ENCODE measurements at regions not wholly inside any gene's neighbourhood (a gene's known extent, or its start where the extent isn't known, plus 50 kb on each side); places are given as distances from the start of the nearest gene placed in this dataset.
"Not testable (repeated sequence)": the region's sequence is repeated elsewhere in the genome, so short reads cannot be mapped to it uniquely, and the experiment has no call there.

DNA sequence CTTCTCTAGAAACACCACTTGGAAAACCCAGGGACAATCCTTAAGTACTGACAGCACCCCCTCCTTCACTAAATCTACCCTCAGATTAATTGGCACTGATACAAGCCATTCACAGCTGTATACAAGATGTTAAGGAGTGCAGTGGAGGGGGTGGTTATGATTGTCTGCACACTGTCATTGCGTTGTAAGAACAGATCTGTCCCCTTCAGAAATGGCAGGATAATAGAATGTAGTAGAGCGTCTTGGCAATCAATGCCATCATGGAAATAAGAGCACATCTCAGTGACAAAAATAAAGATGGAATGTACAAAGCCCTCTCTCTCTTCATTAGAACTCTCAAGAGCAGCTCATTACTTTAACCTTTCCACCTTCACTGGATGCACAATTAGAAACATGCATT is 324.9 kb upstream of the TBX18 start:
- no peak overlapping the region for H3K27ac ChIP-seq (ENCODE audit: insufficient read depth, low read length, poor library complexity, severe bottlenecking)
- H3K27me3 ChIP-seq (replicated peaks; ENCODE audit: control insufficient read depth, insufficient read depth, low read length, poor library complexity, severe bottlenecking) = no peaks in the 10 kb centered on the region

DNA sequence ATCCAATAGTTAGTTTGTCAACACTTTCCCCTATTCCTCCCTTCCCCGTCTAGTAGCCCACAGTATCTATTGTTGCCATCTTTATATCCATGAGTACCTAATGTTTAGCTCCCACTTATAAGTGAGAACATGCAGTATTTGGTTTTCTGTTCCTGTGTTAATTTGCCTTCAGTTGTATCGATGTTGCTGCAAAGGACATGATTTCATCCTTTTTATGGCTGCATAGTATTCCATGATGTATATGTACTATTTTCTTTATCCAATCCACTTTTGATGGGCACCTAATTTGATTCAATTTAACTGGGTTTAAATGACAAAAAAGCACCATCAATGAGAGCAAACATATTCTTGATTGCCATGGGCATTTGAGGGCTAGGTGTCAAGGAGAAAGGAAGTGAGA is 321.5 kb upstream of the TBX18 start:
- Histone ChIP-seq H3K27ac (ENCODE audit: insufficient read depth, low read length, poor library complexity, severe bottlenecking) (no peak overlapping the region), H3K4me3 (ENCODE audit: insufficient read depth, low read depth, low read length, poor library complexity, severe bottlenecking) (no peak overlapping the region), H3K27me3 (replicated peaks; ENCODE audit: control insufficient read depth, insufficient read depth, low read length, poor library complexity, severe bottlenecking) (no peaks in the 10 kb centered on the region), H3K4me1 (ENCODE audit: control insufficient read depth, insufficient read depth, low read length, poor library complexity, severe bottlenecking) (no peaks in the 10 kb centered on the region), H3K36me3 (ENCODE audit: control insufficient read depth, insufficient read depth, low read length) (no peaks in the 10 kb centered on the region), H3K9me3 (ENCODE audit: control insufficient read depth, low read length) (no peaks in the 10 kb centered on the region)
- DNase-seq = no peak

More for the DNA sequence above, 324.9 kb upstream of the TBX18 start:
- no peak overlapping the region for H3K4me3 ChIP-seq (ENCODE audit: insufficient read depth, low read depth, low read length, poor library complexity, severe bottlenecking)
- H3K36me3 ChIP-seq (ENCODE audit: control insufficient read depth, insufficient read depth, low read length) = no peaks in the 10 kb centered on the region
- H3K4me1 ChIP-seq (ENCODE audit: control insufficient read depth, insufficient read depth, low read length, poor library complexity, severe bottlenecking) = no peaks in the 10 kb centered on the region
- no peaks in the 10 kb centered on the region for H3K9me3 ChIP-seq (ENCODE audit: control insufficient read depth, low read length)
- no peak for DNase-seq

DNA sequence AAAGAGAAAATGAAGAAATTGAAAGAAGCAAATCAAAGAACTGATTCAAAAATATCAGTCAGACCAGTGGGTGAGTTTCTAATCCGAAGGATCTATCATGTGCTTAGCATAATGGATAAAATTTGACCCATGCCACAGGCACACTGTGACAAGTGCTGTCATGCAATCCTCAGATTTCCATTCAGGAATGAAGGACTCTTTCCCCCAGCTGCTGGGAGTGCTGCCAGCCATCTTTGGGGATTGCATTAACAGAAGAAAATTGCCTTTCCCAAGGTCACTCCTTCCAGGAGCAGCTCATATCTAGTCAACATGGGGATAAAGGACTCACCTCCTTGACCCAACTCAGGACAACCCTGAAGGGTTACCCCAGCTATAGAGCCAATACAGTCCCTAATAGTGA is 316.7 kb upstream of the TBX18 start:
- no peaks in the 10 kb centered on the region for H3K9me3 ChIP-seq (ENCODE audit: control insufficient read depth, low read length)
- H3K27me3 ChIP-seq (replicated peaks; ENCODE audit: control insufficient read depth, insufficient read depth, low read length, poor library complexity, severe bottlenecking) = no peaks in the 10 kb centered on the region
- no peaks in the 10 kb centered on the region for H3K4me1 ChIP-seq (ENCODE audit: control insufficient read depth, insufficient read depth, low read length, poor library complexity, severe bottlenecking)
- H3K27ac ChIP-seq (ENCODE audit: insufficient read depth, low read length, poor library complexity, severe bottlenecking) = no peak overlapping the region
- H3K36me3 ChIP-seq (ENCODE audit: control insufficient read depth, insufficient read depth, low read length) = no peaks in the 10 kb centered on the region
- no peak overlapping the region for H3K4me3 ChIP-seq (ENCODE audit: insufficient read depth, low read depth, low read length, poor library complexity, severe bottlenecking)
- DNase-seq = no peak

GRCh38 chr6:85079761-85080160 is 315.4 kb upstream of the TBX18 start:
- no peak for DNase-seq
- no peaks in the 10 kb centered on the region for H3K9me3 ChIP-seq (ENCODE audit: control insufficient read depth, low read length)
- H3K4me3 ChIP-seq (ENCODE audit: insufficient read depth, low read depth, low read length, poor library complexity, severe bottlenecking) = no peak overlapping the region
- H3K4me1 ChIP-seq (ENCODE audit: control insufficient read depth, insufficient read depth, low read length, poor library complexity, severe bottlenecking) = no peaks in the 10 kb centered on the region
- H3K27ac ChIP-seq (ENCODE audit: insufficient read depth, low read length, poor library complexity, severe bottlenecking) = no peak overlapping the region
- no peaks in the 10 kb centered on the region for H3K36me3 ChIP-seq (ENCODE audit: control insufficient read depth, insufficient read depth, low read length)
- H3K27me3 ChIP-seq (replicated peaks; ENCODE audit: control insufficient read depth, insufficient read depth, low read length, poor library complexity, severe bottlenecking) = no peaks in the 10 kb centered on the region

DNA sequence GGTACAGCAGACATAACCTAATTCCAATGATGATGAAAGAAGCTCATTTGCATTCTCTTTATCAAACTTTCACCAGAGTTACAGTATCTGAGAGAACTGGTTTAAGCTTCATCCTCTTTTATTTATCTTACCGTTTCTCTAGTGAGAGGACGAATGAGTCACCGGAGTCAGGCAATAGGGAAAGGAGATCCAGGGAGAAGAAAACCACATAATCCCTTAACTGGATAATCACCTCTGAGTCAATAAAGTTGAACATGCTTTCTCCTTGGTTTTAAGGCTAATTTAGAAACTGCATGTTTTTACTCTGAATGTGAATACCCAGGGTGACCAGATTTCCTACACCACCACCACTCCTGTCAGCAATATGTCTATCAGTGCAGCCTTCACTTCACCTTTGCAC is 313.7 kb upstream of the TBX18 start:
- no peak overlapping the region for H3K27ac ChIP-seq (ENCODE audit: insufficient read depth, low read length, poor library complexity, severe bottlenecking)

GRCh38 chr6:85077098-85077497 is 312.7 kb upstream of the TBX18 start:
- Histone ChIP-seq H3K4me3 (ENCODE audit: insufficient read depth, low read depth, low read length, poor library complexity, severe bottlenecking) (no peak overlapping the region), H3K9me3 (ENCODE audit: control insufficient read depth, low read length) (no peaks in the 10 kb centered on the region), H3K4me1 (ENCODE audit: control insufficient read depth, insufficient read depth, low read length, poor library complexity, severe bottlenecking) (no peaks in the 10 kb centered on the region), H3K27ac (ENCODE audit: insufficient read depth, low read length, poor library complexity, severe bottlenecking) (no peak overlapping the region), H3K27me3 (replicated peaks; ENCODE audit: control insufficient read depth, insufficient read depth, low read length, poor library complexity, severe bottlenecking) (no peaks in the 10 kb centered on the region), H3K36me3 (ENCODE audit: control insufficient read depth, insufficient read depth, low read length) (no peaks in the 10 kb centered on the region)
- no peak for DNase-seq

More for the DNA sequence above, 313.7 kb upstream of the TBX18 start:
- Histone ChIP-seq H3K4me3 (ENCODE audit: insufficient read depth, low read depth, low read length, poor library complexity, severe bottlenecking) (no peak overlapping the region), H3K27me3 (replicated peaks; ENCODE audit: control insufficient read depth, insufficient read depth, low read length, poor library complexity, severe bottlenecking) (no peaks in the 10 kb centered on the region), H3K9me3 (ENCODE audit: control insufficient read depth, low read length) (no peaks in the 10 kb centered on the region), H3K36me3 (ENCODE audit: control insufficient read depth, insufficient read depth, low read length) (no peaks in the 10 kb centered on the region), H3K4me1 (ENCODE audit: control insufficient read depth, insufficient read depth, low read length, poor library complexity, severe bottlenecking) (no peaks in the 10 kb centered on the region)
- DNase-seq = no peak

DNA sequence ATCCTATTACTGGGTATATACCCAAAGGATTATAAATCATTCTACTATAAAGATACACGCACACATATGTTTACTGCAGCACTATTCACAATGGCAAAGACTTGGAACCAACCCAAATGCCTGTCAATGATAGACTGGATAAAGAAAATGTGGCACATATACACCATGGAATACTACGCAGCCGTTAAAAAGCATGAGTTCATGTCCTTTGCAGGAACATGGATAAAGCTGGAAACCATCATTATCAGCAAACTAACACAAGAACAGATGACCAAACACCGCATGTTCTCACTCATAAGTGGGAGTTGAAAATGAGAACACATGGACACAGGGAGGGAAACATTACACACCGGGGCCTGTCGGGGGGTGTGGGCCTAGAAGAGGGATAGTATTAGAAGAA is 307.4 kb upstream of the TBX18 start:
- not testable (repeated sequence) for H3K27me3 ChIP-seq (replicated peaks; ENCODE audit: control insufficient read depth, insufficient read depth, low read length, poor library complexity, severe bottlenecking); H3K4me1 ChIP-seq (ENCODE audit: control insufficient read depth, insufficient read depth, low read length, poor library complexity, severe bottlenecking); H3K36me3 ChIP-seq (ENCODE audit: control insufficient read depth, insufficient read depth, low read length); DNase-seq; H3K27ac ChIP-seq (ENCODE audit: insufficient read depth, low read length, poor library complexity, severe bottlenecking); H3K9me3 ChIP-seq (ENCODE audit: control insufficient read depth, low read length); H3K4me3 ChIP-seq (ENCODE audit: insufficient read depth, low read depth, low read length, poor library complexity, severe bottlenecking)

DNA sequence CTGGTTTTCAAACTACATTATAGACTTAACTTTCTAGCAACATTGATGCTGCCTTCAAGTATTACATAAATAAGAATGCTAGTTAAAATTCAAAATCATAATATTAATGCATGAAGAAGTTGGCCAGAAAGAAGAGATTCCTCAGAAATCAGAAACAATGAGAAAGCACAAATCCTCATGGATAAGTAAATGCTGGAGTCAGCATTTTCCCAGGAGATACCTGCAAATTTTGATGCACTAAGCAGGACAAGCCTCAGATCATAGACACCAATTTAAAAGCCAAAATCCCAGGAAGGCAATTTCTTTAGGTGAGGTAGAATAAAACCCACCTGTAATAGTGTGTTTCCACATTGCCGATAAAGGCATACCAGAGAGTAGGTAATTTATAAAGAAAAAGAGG is 305.2 kb upstream of the TBX18 start:
- Histone ChIP-seq H3K4me1 (ENCODE audit: control insufficient read depth, insufficient read depth, low read length, poor library complexity, severe bottlenecking) (no peaks in the 10 kb centered on the region), H3K27ac (ENCODE audit: insufficient read depth, low read length, poor library complexity, severe bottlenecking) (no peak overlapping the region), H3K4me3 (ENCODE audit: insufficient read depth, low read depth, low read length, poor library complexity, severe bottlenecking) (no peak overlapping the region), H3K36me3 (ENCODE audit: control insufficient read depth, insufficient read depth, low read length) (no peaks in the 10 kb centered on the region), H3K27me3 (replicated peaks; ENCODE audit: control insufficient read depth, insufficient read depth, low read length, poor library complexity, severe bottlenecking) (no peaks in the 10 kb centered on the region), H3K9me3 (ENCODE audit: control insufficient read depth, low read length) (no peaks in the 10 kb centered on the region)
- no peak for DNase-seq

GRCh38 chr6:85068221-85068620 is 303.8 kb upstream of the TBX18 start:
- DNase-seq = no peak
- no peaks in the 10 kb centered on the region for H3K9me3 ChIP-seq (ENCODE audit: control insufficient read depth, low read length)
- H3K36me3 ChIP-seq (ENCODE audit: control insufficient read depth, insufficient read depth, low read length) = no peaks in the 10 kb centered on the region
- H3K27ac ChIP-seq (ENCODE audit: insufficient read depth, low read length, poor library complexity, severe bottlenecking) = no peak overlapping the region
- no peaks in the 10 kb centered on the region for H3K27me3 ChIP-seq (replicated peaks; ENCODE audit: control insufficient read depth, insufficient read depth, low read length, poor library complexity, severe bottlenecking)
- H3K4me3 ChIP-seq (ENCODE audit: insufficient read depth, low read depth, low read length, poor library complexity, severe bottlenecking) = no peak overlapping the region
- no peaks in the 10 kb centered on the region for H3K4me1 ChIP-seq (ENCODE audit: control insufficient read depth, insufficient read depth, low read length, poor library complexity, severe bottlenecking)

GRCh38 chr6:85066266-85066665 is 301.9 kb upstream of the TBX18 start:
- Histone ChIP-seq H3K36me3 (ENCODE audit: control insufficient read depth, insufficient read depth, low read length) (no peaks in the 10 kb centered on the region), H3K4me1 (ENCODE audit: control insufficient read depth, insufficient read depth, low read length, poor library complexity, severe bottlenecking) (no peaks in the 10 kb centered on the region), H3K9me3 (ENCODE audit: control insufficient read depth, low read length) (no peaks in the 10 kb centered on the region), H3K27ac (ENCODE audit: insufficient read depth, low read length, poor library complexity, severe bottlenecking) (no peak overlapping the region), H3K4me3 (ENCODE audit: insufficient read depth, low read depth, low read length, poor library complexity, severe bottlenecking) (no peak overlapping the region), H3K27me3 (replicated peaks; ENCODE audit: control insufficient read depth, insufficient read depth, low read length, poor library complexity, severe bottlenecking) (no peaks in the 10 kb centered on the region)
- no peak for DNase-seq

DNA sequence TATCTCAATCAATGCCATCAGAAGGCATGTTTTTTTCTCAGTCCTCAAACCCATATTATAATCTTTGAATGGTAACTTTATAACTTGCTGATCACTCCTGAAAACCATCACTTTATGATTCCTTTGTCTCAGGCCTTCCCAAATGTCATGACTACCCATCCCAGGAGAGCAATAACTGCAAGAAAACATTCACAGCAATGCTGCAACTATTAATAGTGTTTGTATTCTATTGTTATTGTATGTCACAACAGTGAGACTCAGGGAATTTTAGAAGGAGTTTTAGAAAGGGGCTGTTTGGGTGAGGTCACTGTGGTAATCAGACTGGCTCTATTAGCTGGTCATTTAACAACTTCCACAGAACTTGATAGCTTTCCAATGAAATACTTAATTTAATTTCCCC is 301.4 kb upstream of the TBX18 start:
- no peak overlapping the region for H3K4me3 ChIP-seq (ENCODE audit: insufficient read depth, low read depth, low read length, poor library complexity, severe bottlenecking)
- no peaks in the 10 kb centered on the region for H3K36me3 ChIP-seq (ENCODE audit: control insufficient read depth, insufficient read depth, low read length)
- no peaks in the 10 kb centered on the region for H3K4me1 ChIP-seq (ENCODE audit: control insufficient read depth, insufficient read depth, low read length, poor library complexity, severe bottlenecking)
- no peak for DNase-seq
- H3K9me3 ChIP-seq (ENCODE audit: control insufficient read depth, low read length) = no peaks in the 10 kb centered on the region
- no peaks in the 10 kb centered on the region for H3K27me3 ChIP-seq (replicated peaks; ENCODE audit: control insufficient read depth, insufficient read depth, low read length, poor library complexity, severe bottlenecking)
- H3K27ac ChIP-seq (ENCODE audit: insufficient read depth, low read length, poor library complexity, severe bottlenecking) = no peak overlapping the region

All from effector memory CD4-positive, alpha-beta T cell (primary cell).